A172 (cell line): ENCODE measurements at regions not wholly inside any gene's neighbourhood (a gene's known extent, or its start where the extent isn't known, plus 50 kb on each side); places are given as distances from the start of the nearest gene placed in this dataset.
A peak's percentile ranks its signal among the peaks of the same experiment; 100 is the strongest.

Experiments used
- DNase-seq: peaks from one replicate; pipeline ENCODE4 v3.0.0-alpha.2; 2015; ENCODE audit warnings: low spot score

DNA sequence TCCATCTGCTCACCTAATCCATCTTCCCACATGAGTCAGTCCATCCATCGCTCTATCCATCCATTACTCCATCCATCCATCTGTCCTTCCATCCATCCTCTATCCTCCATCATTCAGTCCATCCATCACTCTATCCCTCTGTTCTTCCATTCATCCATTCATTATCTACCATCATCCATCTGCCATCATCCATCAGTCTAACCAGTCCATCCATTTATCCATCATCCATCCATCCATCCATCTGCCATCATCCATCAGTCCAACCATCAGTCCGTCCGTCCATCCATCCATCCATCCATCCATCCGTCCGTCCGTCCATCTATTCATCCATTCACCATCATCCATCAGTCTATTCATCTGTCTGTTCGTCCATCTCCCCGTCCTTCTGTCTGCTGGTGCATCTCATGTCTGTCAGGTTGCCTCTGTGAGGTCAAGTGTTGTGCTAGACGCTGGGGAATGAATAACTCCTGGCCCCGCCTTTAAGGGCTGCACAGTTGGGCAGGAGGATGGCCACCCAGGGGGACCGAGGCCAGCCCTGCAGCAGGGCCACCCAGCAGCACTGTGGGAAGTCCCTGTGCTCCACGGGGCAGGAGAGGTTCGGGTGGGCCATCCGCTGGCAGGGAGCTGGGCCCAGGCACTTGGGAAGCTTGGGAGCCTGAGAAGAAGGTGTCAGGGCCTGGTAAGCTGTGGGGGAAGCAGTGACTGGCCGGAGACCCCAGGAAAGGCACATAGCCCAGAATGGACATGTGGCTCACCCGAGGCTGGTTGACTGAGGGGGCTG, 137.1 kb downstream of the CTTN start:
- DNase-seq: no peak

DNA sequence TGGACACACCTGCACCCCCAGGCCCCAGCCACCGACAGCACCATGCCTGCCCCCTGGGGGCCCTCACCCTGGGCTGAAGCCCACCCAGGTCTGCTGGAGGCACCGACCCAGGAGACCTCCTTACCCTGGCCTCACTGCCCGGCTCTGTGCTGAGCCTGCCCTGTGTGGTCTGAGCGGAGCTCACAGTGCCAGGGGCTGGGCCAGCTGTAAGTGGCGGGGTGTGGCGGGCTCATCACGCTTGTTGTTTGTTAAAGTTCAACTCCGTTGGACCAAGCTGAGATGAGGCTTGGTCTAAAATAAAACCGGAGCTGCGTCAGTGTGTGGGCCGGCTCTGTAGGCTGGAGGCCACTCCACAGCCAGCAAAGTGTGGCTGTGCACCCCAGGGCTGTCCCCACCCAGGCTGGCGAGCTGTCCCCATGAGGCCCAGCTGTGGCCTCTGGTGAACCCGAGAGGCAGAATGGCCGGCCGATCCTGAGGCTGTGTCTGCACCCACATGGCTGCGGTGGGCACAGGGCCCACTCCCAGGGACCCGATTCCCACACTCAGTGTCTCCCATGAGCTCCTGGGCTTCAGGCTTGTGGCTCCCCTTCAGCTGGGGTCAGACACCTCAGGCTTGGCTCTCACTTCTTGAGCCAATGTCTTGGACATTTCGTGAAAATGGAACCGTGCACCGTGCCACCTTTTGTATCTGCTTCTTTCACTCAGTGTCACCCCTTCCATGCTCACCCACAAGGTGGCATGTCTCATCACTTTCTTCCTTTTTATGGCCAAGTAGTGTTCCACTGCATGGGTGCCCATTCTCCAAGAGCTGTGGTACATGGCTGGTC, 137.9 kb downstream of the CTTN start:
- no peak for DNase-seq

GRCh38 chr11:70537576-70538571, 139.5 kb downstream of the CTTN start:
- DNase-seq: no peak

- no peak for DNase-seq
Measured at GRCh38 chr11:70538641-70539359, 140.5 kb downstream of the CTTN start.

- DNase-seq: no peak
Measured at GRCh38 chr11:70539360-70540095, 141.2 kb downstream of the CTTN start.

DNA sequence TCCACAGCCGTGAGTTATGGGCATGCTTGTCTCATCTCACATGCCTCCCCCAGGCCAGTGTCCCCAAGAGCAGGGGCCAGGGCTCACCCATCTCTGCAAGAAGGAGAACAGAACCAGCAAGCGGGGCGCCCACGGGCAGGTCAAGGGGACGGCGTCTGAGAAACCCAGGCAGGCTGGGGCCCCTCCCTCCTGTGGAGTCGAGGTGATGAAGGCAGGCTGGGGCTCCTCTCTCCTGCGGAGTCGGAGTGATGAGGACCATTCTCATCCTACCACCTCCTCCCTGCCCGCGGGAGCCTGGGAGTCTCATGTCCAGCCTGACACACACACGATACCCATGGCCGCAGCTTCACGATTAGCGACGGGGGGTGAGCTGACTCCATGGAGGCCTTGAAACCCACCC, 141.9 kb downstream of the CTTN start:
- no peak for DNase-seq

DNA sequence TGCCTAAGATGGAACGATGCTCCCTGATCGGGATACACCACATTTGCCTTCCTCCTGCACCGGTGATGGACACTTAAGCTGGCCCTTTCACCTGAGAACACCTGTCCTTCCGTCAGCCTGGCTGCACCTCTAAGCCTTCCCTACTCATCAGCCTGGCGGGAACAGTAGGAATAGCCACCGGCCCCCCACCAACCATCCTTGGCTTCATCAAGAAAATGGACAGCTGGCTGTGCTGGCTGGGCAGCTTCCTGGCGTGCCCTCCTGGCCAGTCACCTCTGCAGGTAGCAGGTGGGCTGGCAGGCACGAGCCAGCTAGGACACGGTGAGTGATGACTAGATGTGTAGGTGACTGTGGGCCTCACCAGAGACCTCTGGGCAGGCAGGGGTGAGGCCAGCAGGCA, 142.8 kb downstream of the CTTN start:
- no peak for DNase-seq

DNA sequence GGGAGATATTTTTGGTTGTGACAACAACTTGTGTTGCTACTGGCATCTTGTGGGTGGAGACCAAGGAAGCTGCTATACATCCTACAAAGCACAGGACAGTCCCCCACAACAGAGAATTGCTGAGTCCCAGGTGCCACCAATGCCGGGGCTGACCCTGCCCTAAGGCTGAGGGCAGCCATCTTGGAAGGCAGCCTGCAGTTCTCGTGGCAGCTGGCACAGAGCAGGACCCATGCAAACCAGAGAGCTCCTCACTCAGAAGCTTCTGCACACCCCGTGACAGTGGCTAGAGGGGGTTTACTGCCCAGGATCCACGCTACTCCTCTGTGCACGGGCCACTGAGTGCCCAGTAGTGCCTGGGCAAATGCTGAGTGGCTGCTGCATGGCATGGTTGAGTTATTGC, 143.4 kb downstream of the CTTN start:
- DNase-seq: no peak

GRCh38 chr11:70542406-70542805, 144.1 kb downstream of the CTTN start:
- peak; percentile 22 for DNase-seq

GRCh38 chr11:70542811-70543210, 144.5 kb downstream of the CTTN start:
- no peak for DNase-seq

DNA sequence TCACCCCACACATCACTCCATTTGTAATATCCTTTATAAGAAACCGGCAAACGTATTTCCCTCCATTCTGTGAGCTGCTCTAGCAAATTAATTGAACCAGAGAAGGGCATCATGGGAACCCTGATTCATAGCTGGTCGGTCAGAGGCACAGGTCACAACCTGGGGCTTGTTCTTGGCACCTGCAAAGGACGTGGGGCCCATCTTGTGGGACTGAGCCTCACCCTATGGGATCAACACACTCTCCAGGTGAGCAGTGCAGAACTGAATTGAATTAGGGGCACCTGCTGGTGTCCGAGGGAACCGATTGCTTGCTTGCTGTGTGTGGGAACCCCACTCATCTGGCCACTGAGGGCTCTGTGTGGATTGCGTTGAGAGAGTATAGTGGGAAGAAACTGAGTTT, 145.3 kb downstream of the CTTN start:
- DNase-seq: no peak

DNA sequence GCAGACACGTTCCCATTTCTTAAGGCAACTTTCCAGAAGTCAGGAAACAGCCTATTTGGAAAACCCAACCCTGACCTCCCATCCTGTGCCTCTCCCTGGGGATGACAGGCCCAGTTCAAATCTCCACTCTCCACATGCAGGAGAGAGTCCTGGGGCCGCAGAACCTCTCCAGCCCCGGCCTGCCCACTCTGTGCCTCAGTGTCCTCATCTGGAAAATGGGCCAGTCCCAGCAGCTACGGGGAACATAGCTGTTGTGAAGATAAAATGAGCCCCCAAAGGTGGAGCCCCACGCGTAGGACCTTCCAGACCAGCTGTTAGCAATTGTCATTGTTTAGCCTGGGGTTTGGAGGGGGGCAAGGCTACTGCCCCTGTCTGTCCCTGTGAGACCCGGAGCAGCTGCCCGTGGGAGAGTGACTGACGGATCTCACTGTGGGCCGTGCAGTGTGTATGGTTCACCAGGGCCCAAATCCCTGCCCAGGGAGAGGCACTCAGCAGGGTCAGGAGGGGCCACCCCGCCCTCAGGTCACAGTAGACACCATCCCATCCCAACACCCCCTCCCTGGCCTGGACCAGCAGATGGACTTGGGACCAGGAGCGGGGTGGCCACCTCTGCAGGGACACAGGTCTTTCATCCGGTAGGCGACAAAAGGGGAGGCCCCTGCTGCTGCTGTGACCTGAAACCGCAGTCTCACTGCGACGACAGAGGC, 145.9 kb downstream of the CTTN start:
- no peak for DNase-seq

DNA sequence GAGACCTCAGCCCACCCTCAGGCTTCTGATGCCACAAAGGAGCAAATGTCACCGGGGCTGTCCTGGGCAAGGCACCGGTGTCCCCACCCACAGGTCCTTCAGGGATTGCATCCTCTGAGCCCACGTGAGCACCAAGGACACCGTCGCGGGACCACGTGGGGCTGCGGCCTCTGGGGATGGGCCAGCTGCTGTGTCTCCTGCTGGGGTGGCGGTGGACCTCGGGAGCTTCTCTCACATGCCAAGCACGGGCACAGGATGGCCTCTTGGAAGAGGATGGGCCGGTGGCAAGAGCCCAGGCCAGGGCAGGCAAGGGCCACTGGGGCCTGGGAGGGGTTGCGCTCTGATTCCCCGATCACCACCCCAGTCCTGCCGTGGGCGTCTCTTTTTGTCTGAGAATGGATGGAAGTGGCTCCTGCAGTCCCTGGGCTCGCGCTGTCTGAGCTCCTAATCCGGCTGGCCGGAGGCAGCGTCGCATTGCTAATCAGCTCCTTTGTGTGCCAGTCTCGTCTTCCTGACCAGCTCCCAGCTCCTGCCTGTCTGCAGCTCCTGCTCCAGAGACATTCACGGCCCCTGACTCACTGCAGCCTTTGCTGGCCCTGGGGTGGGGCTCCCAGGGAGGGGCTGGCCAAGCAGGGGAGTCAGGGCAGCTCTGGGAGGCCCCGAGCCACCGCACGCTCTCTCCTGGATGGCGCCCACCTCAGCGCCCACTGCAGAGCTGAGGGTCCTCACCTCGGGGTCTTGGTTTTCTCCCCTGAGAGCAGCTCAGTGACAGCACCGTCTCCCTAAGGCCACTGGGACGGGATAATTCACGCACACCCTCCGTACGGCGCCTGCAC, 146.7 kb downstream of the CTTN start:
- DNase-seq: peak; percentile 89

DNA sequence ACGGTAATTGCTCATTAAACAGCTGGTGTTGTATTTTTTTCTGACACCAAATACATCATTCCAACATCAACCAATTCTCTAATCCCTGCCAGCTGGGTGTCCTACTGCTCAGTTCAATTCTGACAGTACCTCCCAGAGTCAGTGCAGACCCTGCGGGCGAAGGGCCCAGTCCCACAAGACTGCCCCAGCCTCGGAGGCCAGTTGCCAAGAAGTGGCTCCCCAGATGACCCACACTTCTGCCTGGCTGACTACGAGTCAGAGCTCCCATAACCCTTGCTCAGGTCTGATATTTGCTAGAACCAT, 147.2 kb downstream of the CTTN start:
- DNase-seq: peak; percentile 55

GRCh38 chr11:70546191-70546940, 148.0 kb downstream of the CTTN start:
- no peak for DNase-seq

DNA sequence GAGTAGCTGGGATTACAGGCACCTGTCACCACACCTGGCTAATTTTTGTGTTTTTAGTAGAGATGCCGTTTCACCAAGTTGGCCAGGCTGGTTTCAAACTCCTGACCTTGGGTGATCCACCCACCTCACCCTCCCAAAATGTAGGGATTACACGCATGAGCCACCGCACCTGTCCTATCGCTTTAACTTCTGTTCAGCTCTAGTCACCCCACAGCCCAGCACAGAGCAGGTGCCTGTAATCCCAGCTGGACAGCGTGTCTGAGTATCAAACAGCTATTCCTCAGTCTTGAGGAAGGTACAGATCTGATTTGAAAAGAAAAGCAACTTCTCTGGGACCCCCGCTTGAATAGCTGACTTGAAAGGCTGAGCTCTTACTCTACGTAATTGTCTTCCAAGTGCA, 149.1 kb downstream of the CTTN start:
- DNase-seq: no peak

DNA sequence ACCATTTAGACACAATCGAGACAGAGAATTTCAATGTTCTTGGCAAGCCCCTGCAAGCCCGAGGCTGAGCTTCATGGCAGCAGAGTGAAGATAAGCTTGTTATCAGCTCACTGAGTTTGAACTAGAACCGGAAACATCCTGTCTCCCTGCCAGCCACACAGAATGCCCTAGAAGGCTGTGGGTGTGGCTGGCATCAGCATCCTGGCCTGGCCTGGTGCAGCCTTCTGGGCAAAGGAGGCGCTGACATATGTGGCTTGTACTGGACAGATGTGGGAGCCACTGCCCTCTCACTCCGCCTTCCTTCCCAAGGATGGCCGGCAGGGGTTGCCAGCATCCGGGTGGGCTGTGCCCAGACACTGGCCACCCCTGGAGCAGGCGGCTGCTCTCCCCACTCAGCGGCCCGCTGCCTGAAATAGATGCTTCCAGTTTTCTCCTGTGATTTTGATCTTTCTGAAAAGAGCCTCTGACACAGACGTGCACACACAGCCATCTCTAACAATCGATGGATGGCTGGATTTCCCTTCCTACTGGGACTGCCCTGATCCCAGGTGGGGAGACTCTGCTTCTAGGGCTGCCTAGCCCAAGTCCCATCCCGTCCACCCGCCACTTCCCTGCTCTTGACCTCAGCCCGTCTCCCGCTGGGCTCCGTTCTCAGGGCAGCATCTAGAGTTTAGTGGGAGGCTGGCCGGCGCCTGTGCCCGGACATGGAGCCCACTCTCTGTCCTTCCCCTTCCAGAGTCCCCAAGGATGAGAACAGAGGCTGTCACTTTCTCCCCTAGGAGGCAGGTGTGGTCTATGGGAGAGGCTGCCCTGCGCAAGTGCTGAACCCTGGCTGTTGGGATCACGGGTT, 149.7 kb downstream of the CTTN start:
- DNase-seq: peak; percentile 74

- DNase-seq: no peak
Measured at GRCh38 chr11:70548976-70549375, 150.6 kb downstream of the CTTN start.
